WTC11 (cell line): ENCODE measurements at regions not wholly inside any gene's neighbourhood (a gene's known extent, or its start where the extent isn't known, plus 50 kb on each side); places are given as distances from the start of the nearest gene placed in this dataset.

ENCODE experiments used
- ATAC-seq: fragments of 200-7000 bp; cut with Tn5 transposase; 2 replicates; pipeline ENCODE4 v1.10.0; 2021; ENCODE audit warnings: mild to moderate bottlenecking, moderate library complexity
- CTCF ChIA-PET: fragments of 300-600 bp; sonication (Branson Sonifier 250); formaldehyde crosslinking; loops from one replicate; lab custom pipeline; 2021; ENCODE audit warnings: antibody characterized with exemption; lab: Charles Lee
- POLR2A ChIA-PET: fragments of 350-600 bp; sonication (Branson Sonifier 250); formaldehyde crosslinking; loops from one replicate; lab custom pipeline; 2021; ENCODE audit warnings: antibody characterized with exemption; lab: Charles Lee
- DNase-seq: peaks from one replicate; pipeline ENCODE4 v3.0.0; 2021; ENCODE audit warnings: low spot score
- H3K27ac Mint-ChIP-seq: 2 replicates; pipeline ENCODE4 v1.8.0; 2021; ENCODE audit warnings: mixed read lengths
- H3K27me3 Mint-ChIP-seq: 2 replicates; pipeline ENCODE4 v1.8.0; 2021; ENCODE audit warnings: low read depth, mild to moderate bottlenecking, moderate library complexity, mixed read lengths
- H3K36me3 Mint-ChIP-seq: 2 replicates; pipeline ENCODE4 v1.8.0; 2021; ENCODE audit warnings: mixed read lengths
- H3K4me1 Mint-ChIP-seq: 2 replicates; pipeline ENCODE4 v1.8.0; 2022; ENCODE audit warnings: mixed read lengths
- H3K4me3 Mint-ChIP-seq: 2 replicates; pipeline ENCODE4 v1.8.0; 2021; ENCODE audit warnings: mild to moderate bottlenecking, moderate library complexity, mixed read lengths
- H3K9me3 Mint-ChIP-seq: 2 replicates; pipeline ENCODE4 v1.8.0; 2021; ENCODE audit warnings: mixed read lengths
- AR ChIP-seq: fragments of 250-450 bp; sonication (Bioruptor Pico); IDR thresholded peaks from 2 replicates; pipeline ENCODE4 v1.9.0; 2021; ENCODE audit warnings: mild to moderate bottlenecking
- ATF2 ChIP-seq: sonication (generic); formaldehyde crosslinking; IDR thresholded peaks from 2 replicates; pipeline ENCODE4 v1.8.1; 2022; ENCODE audit warnings: low read depth, missing genetic modification reagents, borderline replicate concordance
- CBFB ChIP-seq: sonication (generic); formaldehyde crosslinking; IDR thresholded peaks from 2 replicates; pipeline ENCODE4 v1.8.1; 2022; ENCODE audit warnings: mild to moderate bottlenecking, low read depth, missing genetic modification reagents
- CREM ChIP-seq: sonication (generic); formaldehyde crosslinking; IDR thresholded peaks from 2 replicates; pipeline ENCODE4 v1.8.1; 2022; ENCODE audit warnings: mild to moderate bottlenecking, missing genetic modification reagents, moderate library complexity
- E2F1 ChIP-seq: sonication (generic); formaldehyde crosslinking; IDR thresholded peaks from 2 replicates; pipeline ENCODE4 v1.8.0; 2022; ENCODE audit warnings: mild to moderate bottlenecking, missing genetic modification reagents
- ELF4 ChIP-seq: sonication (generic); formaldehyde crosslinking; IDR thresholded peaks from 2 replicates; pipeline ENCODE4 v1.8.1; 2022; ENCODE audit warnings: low read depth, mild to moderate bottlenecking, moderate library complexity, missing genetic modification reagents
- EMX1 ChIP-seq: fragments of 250-450 bp; sonication (Bioruptor Pico); IDR thresholded peaks from 2 replicates; pipeline ENCODE4 v1.8.0; 2021; ENCODE audit warnings: mild to moderate bottlenecking
- ETV6 ChIP-seq: sonication (generic); formaldehyde crosslinking; IDR thresholded peaks from 2 replicates; pipeline ENCODE4 v1.8.1; 2022; ENCODE audit warnings: mild to moderate bottlenecking, missing genetic modification reagents
- FOXK1 ChIP-seq: sonication (generic); formaldehyde crosslinking; IDR thresholded peaks from 2 replicates; pipeline ENCODE4 v1.8.0; 2022; ENCODE audit warnings: mild to moderate bottlenecking, moderate library complexity, missing genetic modification reagents
- MLX ChIP-seq: sonication (generic); formaldehyde crosslinking; IDR thresholded peaks from 2 replicates; pipeline ENCODE4 v1.8.1; 2023; ENCODE audit warnings: mild to moderate bottlenecking, missing genetic modification reagents, moderate library complexity
- NFATC4 ChIP-seq: fragments of 250-450 bp; sonication (Bioruptor Pico); IDR thresholded peaks from 2 replicates; pipeline ENCODE4 v1.9.0; 2021; ENCODE audit warnings: mild to moderate bottlenecking
- NFYB ChIP-seq: sonication (generic); formaldehyde crosslinking; conservative IDR thresholded peaks from 2 replicates; pipeline ENCODE4 v1.8.0; 2022; ENCODE audit warnings: low read depth, missing genetic modification reagents
- NR3C1 ChIP-seq: sonication (generic); formaldehyde crosslinking; conservative IDR thresholded peaks from 2 replicates; pipeline ENCODE4 v1.8.1; 2023; ENCODE audit warnings: low read depth, mild to moderate bottlenecking, missing genetic modification reagents
- PRRX2 ChIP-seq: fragments of 250-450 bp; sonication (Bioruptor Pico); IDR thresholded peaks from 2 replicates; pipeline ENCODE4 v1.8.0; 2021; ENCODE audit warnings: mild to moderate bottlenecking
- SMAD3 ChIP-seq: sonication (generic); formaldehyde crosslinking; IDR thresholded peaks from 2 replicates; pipeline ENCODE4 v1.8.0; 2022; ENCODE audit warnings: missing genetic modification reagents, mild to moderate bottlenecking, borderline replicate concordance
- SOX15 ChIP-seq: fragments of 250-450 bp; sonication (Bioruptor Pico); IDR thresholded peaks from 2 replicates; pipeline ENCODE4 v1.9.0; 2021; ENCODE audit warnings: mild to moderate bottlenecking
- TP53 ChIP-seq: sonication (generic); formaldehyde crosslinking; IDR thresholded peaks from 2 replicates; pipeline ENCODE4 v1.8.1; 2023; ENCODE audit warnings: mild to moderate bottlenecking, missing genetic modification reagents
- ZNF121 ChIP-seq: sonication (generic); formaldehyde crosslinking; IDR thresholded peaks from 2 replicates; pipeline ENCODE4 v1.8.0; 2023; ENCODE audit warnings: missing genetic modification reagents
- ZNF138 ChIP-seq: sonication (generic); formaldehyde crosslinking; conservative IDR thresholded peaks from 2 replicates; pipeline ENCODE4 v1.8.1; 2022; ENCODE audit warnings: mild to moderate bottlenecking, moderate library complexity, missing genetic modification reagents
- ZNF232 ChIP-seq: sonication (generic); formaldehyde crosslinking; IDR thresholded peaks from 2 replicates; pipeline ENCODE4 v1.8.0; 2022; ENCODE audit warnings: mild to moderate bottlenecking, missing genetic modification reagents
- ZNF671 ChIP-seq: fragments of 250-450 bp; sonication (Bioruptor Pico); IDR thresholded peaks from 2 replicates; pipeline ENCODE4 v1.8.0; 2021; ENCODE audit warnings: mild to moderate bottlenecking

- Mint-ChIP-seq H3K4me1 (peaks cover 17% of the 10 kb centered on the region), H3K27me3 (no peaks in the 10 kb centered on the region; the same call in 1 of the 2 replicates), H3K27ac (no peak overlapping the region), H3K4me3 (no peak overlapping the region), H3K9me3 (no peaks in the 10 kb centered on the region), H3K36me3 (no peaks in the 10 kb centered on the region)
- no peak for TF ChIP-seq ZNF671 (CRISPR knock-in tag)
- TF ChIP-seq FOXK1 (CRISPR knock-in tag) = no peak
- TF ChIP-seq TP53 (CRISPR knock-in tag) = no peak
- no peak for TF ChIP-seq ZNF121 (CRISPR knock-in tag)
- TF ChIP-seq E2F1 (CRISPR knock-in tag) = no peak
- no peak for DNase-seq
- POLR2A ChIA-PET = no interaction called here
- CTCF ChIA-PET = interaction anchor here (0.7 to 2.7 kb wide), 9 partner anchors 10 to 749 kb away, joined by 3 to 21 read pairs (median 4); no protein-coding TSS in a partner anchor
- ATAC-seq = no peak
These were observed 149.4 kb upstream of the ZC3H12A start for GRCh38 chr1:37325010-37325409.

- ChIA-PET POLR2A (no interaction called here), CTCF (interaction anchor here (0.7 to 1.4 kb wide), 4 partner anchors 55 to 149 kb away, joined by 3 to 7 read pairs (median 3); no protein-coding TSS in a partner anchor)
- no peaks in the 10 kb centered on the region for H3K36me3 Mint-ChIP-seq
- H3K4me3 Mint-ChIP-seq = no peak overlapping the region
- H3K27me3 Mint-ChIP-seq = no peaks in the 10 kb centered on the region; the same call in 1 of the 2 replicates
- H3K4me1 Mint-ChIP-seq = peaks cover 17% of the 10 kb centered on the region
- peak overlapping the region; percentile 78; the same call in 1 of the 2 replicates for H3K27ac Mint-ChIP-seq
- peak; percentile 80 for ATAC-seq
- H3K9me3 Mint-ChIP-seq = no peaks in the 10 kb centered on the region
- peak; percentile 22 for DNase-seq
- no peak for TF ChIP-seq NR3C1
- 0 out of 2 replicates have a peak, but pooled peaks have one; percentile 62 for TF ChIP-seq AR (CRISPR knock-in tag)
- TF ChIP-seq EMX1 (CRISPR knock-in tag) = peak; percentile 67; the same call in 1 of the 2 replicates
- TF ChIP-seq PRRX2 = 0 out of 2 replicates have a peak, but pooled peaks have one; percentile 7
- no peak for TF ChIP-seq SOX15
- peak; percentile 77; the same call in 1 of the 2 replicates for TF ChIP-seq ZNF671 (CRISPR knock-in tag)
- TF ChIP-seq CREM (CRISPR knock-in tag) = 0 out of 2 replicates have a peak, but pooled peaks have one; percentile 43
- TF ChIP-seq NFATC4 = peak; percentile 74; the same call in 1 of the 2 replicates
These were observed 148.6 kb upstream of the ZC3H12A start for GRCh38 chr1:37325509-37326437.

GRCh38 chr1:37332126-37332525, 142.3 kb upstream of the ZC3H12A start:
- Mint-ChIP-seq H3K27ac (no peak overlapping the region), H3K9me3 (peaks cover 19% of the 10 kb centered on the region), H3K4me3 (no peak overlapping the region), H3K4me1 (no peaks in the 10 kb centered on the region), H3K27me3 (peaks cover 5% of the 10 kb centered on the region), H3K36me3 (no peaks in the 10 kb centered on the region)
- CTCF ChIA-PET = interaction anchor here (1.4 kb wide), 1 partner anchor 102 kb away, joined by 5 read pairs; no protein-coding TSS in a partner anchor
- DNase-seq = no peak
- POLR2A ChIA-PET = no interaction called here
- ATAC-seq = no peak
- no peak for TF ChIP-seq ETV6 (CRISPR knock-in tag)
- TF ChIP-seq SMAD3 = no peak
- no peak for TF ChIP-seq NFYB (CRISPR knock-in tag)
- TF ChIP-seq PRRX2 = no peak
- TF ChIP-seq ATF2 (CRISPR knock-in tag) = no peak
- TF ChIP-seq MLX = no peak
- TF ChIP-seq CBFB = no peak
- no peak for TF ChIP-seq NR3C1
- no peak for TF ChIP-seq ZNF232 (CRISPR knock-in tag)
- TF ChIP-seq SOX15 = no peak
- no peak for TF ChIP-seq ELF4 (CRISPR knock-in tag)
- TF ChIP-seq ZNF138 (CRISPR knock-in tag) = no peak
